CD1c-positive myeloid dendritic cell (primary cell): ENCODE measurements at regions not wholly inside any gene's neighbourhood (a gene's known extent, or its start where the extent isn't known, plus 50 kb on each side); places are given as distances from the start of the nearest gene placed in this dataset.

Experiments used
- DNase-seq: peaks from one replicate; pipeline ENCODE4 v3.0.0-alpha.2; 2016; ENCODE audit errors: extremely low spot score

DNA sequence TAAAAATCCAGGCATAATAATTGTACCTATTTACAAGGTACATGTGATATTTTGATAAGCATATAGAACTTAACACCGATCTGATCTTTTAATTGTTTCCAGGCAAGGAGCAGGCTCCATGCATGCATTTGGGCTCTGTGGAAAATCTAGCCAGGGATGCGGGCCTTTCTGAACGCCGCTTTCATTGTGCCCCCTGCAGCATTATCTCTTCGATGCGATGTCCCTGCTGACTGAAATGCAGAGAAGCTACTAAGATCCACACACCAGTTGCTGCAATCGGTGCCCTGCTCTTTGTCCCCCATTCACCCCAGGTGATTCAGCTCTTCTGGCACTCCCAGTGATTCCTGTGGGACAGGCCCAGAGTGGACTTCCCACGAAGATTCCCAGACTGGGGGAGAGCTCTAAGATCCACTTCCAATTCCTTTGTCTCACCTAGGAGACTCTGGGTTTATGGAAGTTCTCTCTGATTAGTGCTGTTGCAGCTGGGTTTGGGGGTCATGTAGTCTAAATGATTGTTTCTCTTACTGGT, 254.3 kb upstream of the AGA start:
- no peak for DNase-seq

DNA sequence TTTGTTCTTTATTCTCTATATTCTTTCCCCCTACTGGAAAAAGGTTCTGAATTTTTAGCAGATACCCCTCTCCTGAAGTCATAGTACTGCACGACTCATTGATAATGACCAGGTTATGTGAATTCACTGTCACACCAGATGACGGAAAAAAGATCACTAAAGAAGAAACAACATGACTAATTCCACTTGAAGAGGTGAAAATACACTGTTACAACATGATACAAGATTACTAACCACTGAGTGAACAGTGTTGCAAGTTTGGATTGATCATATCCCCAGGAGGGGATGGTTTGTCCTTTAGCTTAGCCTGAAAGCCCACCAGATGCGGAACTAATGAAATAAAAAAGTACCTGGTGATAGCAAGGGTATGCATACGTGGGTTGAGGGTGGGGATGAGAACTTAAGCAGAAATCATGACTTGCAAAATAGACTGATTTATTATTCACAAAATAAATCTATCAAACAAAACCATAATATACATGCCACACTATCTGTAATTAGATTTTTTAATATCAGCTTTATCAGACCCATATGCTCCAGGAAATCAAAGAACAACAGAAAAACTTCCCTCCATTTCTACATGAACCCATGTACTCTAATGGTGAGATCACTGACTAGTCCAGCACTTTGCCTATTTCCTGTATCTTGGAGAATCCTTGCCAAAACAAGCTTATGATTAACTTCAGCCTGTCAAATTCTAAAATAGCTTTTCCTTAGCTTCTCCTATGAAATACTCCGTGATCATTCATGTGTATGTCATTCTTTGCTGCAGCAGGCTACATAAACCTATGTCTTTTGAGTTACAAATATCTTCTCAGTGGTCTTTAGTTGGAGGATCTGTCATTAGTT, 257.4 kb upstream of the AGA start:
- DNase-seq, result no peak

DNA sequence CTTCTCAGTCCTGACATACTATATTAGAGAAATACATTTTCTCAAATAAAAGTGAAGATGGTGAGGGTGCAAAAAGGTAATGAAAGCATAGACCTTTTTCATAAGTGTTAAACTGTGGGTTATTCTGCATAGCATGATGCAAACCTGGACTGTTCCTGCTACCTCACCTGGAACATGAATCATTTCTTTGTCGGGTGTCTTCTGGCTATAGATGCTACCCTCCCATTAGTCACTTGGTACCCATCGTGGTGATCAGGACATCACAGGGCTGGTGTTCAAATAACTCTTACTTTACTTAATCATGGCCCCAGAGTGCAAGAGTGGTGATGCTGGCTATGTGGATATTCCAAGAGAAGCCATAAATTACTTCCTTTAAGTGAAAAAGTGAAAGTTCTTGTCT, 264.7 kb upstream of the AGA start:
- no peak for DNase-seq

DNA sequence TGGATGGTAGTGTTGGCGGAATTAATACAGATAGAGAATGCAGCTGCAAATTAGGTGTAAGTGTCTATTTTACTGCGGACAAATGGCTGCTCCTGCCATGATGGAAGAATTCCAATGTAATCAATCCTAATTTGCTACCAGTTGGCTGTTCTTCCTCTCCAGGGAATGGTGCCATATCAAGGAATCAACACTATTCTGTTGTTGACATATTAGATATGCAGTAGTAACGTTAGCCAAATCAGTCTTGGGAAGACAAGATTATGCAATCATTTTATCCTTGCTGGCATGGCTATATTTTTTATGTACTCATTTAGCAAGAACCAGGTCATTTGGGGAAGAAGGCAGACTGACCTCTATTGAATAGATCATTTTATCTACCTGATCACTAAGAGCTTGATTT, 271.2 kb upstream of the AGA start:
- no peak for DNase-seq

DNA sequence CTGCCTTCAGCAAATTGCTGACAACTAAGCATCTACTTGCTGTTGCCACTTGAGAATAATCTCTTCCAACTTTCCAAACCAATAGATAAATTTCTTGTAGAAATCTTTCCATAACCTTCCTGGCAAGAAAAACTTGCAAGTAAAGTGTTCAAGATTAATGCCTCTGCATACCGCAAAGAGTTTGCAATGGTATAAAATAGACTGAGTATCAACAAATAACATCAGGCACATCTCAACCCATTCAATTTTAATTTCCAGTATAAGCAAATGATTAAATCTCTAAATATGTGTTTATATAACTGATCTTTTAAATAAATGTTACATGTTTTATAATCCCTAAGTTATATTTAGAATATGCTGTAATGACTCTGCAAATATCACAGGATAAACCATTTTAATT, 275.2 kb upstream of the AGA start:
- no peak for DNase-seq

DNA sequence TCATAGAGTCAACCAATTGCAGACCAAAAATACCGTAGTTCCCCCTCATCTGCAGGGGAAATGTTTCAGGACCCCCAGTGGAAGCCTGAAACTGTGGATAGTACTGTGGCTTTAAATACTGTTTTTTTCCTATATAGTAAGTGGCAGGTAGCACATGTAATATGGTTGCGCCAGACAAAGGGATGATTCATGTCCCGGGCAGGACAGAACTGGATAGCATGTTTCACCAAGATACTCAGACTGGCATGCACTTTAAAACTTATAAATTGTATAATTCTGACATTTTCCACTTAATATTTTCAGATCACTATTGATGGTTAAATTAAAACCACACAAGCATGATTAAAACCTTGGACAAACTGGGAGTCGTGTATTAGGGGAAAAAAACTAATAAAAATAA, 276.3 kb upstream of the AGA start:
- DNase-seq, result no peak

DNA sequence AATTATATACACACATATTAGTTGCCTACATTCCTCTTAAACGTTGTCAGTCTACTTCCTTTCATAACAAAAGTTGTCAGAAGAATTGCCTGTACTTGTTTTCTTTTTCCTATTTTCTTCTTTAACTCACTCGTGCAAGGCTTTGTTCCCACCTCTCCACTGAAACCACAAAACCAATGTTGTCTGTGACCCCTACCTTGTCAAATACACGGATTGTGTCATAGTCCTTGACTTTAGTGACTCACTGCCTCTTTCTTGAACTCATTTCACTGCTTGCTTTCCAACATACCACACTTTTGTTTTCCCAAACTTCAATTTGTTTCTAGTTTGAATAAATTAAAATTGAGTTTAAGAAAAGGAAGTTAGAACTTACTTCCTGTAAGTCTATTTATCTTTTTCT, 283.9 kb upstream of the AGA start:
- DNase-seq, result no peak

DNA sequence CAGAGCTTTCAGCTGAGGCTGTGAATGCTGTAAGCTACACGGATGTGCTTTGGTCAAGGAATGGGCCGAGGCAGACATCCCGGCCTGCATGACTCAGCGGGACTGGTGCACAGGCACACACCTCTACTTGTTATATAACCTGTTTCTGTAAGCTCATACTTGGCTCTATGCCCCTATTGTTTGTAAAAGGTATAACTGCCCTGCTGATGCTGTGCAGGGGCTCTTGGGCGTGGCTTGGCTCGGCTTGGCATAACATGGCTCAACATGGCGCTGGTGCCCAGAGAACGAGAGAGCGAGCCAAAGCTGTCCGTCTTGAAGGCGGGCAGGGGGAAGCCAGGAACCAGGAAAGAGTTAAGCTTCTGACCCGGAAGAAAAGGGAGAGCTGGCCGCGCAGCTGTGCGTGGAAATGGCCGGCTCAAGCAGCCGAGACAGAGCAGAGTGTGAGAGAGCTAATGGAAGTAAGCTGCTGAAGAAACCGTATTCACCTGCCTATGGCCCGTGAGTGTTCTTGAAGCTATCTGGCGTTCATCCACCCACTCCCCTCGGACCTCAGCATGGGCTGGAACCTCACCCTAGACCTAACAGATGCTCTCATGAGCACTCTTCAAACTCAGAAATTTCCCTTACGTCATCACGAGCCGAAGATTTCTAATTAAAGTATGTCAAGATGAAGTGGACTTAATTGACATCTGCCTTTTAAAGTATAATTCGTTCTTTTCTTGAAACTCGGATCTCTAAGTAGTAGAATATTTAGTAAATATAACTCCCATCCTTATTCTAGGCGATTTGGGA, 286.3 kb upstream of the AGA start:
- no peak for DNase-seq

DNA sequence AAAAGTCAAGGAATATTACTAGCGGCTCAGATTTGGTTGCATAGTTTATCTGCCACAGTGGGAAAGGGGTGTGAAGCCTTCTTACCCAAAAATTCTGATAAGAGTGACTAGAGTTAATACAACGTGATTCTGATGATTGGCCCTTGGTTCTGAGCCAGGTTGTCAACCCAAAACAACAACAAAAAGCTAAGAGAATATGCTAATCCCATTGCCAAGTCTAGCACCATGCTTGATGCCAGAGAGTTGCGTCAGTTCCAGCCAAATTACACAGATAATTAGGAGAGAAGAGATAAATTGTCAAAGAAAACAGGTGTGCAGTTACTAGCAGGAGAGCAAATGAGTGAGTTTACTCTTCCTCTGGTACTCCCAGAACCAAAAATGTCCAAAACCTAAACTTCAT, 287.4 kb upstream of the AGA start:
- no peak for DNase-seq

DNA sequence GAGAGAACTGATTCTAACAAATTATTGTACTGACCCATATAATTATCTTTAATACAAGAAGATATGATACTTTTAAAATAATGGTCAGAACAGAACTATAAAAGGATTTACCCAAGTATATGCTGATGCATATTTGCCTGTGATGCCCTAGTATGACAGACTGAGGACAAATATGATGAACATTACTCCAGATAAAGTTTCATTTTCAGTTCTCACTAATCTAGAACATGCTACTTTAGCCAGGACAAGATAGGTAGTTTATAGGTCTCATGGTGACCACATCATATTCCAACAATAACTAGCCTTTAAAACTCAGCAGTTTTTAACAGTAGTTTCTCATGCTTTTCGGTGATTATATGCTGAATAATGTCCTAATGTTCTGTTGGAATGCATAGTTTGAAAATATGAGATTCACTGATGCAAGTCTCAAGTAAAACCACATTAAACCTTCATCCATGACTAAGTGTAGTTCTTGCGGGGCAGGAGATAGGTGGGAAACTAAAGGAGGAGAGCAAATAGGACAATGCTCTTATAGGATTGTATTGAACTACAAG, 295.2 kb upstream of the AGA start:
- DNase-seq, result no peak

DNA sequence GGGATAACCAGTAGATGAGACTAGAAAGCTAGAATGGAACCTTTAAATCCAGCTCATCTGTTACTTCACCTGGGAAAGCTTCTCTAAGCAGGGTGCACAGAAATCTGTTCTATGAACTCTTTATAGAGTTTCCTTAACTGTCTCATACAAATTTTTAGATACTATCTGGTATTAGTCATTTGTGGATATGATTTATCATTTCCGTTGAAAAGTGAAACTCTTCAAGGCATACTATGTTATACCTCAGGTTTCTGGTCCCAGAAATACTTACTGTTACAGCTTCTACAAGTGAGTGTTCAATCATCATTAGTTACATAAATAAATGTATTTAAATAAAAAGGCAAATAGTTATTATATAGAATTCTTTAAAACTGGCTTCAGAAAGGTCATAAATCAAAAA, 298.3 kb upstream of the AGA start:
- no peak for DNase-seq

DNA sequence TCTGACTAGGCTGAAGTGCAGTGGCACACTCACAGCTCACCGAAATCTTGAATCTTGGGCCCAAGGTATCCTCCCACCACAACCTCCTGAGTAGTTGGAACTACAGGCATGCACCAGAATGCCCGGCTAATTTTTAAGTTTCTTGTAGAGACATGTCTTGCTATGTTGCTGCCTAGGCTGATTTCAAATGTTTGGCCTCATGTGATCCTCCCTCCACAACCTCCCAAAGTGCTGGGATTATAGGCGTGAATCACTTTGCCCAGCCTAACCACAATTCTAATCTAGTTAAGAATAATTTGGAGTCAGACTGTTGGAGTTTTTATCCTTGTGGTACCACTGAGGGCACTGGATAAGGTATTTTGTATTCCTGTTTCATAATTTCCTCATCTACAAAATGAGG, 317.5 kb upstream of the AGA start:
- DNase-seq, result no peak

DNA sequence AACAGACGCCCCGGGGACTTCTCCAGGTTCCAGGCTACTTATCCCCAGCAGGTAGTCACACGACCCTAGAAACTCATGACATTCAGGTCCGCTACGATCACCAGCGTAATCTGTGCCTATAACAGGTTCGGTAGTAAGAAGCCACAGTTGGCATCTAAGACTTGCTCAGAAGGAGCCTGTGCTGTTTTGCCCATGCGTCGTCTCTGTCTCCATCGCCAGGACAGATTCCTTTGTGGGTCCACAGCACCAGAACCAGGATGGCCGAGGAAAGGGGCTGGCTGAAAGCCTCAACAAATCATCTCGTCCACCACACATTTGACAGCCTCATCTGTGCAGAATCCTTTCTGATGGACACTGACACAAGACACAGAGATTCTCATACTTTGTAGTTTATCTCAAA, 319.5 kb upstream of the AGA start:
- no peak for DNase-seq

DNA sequence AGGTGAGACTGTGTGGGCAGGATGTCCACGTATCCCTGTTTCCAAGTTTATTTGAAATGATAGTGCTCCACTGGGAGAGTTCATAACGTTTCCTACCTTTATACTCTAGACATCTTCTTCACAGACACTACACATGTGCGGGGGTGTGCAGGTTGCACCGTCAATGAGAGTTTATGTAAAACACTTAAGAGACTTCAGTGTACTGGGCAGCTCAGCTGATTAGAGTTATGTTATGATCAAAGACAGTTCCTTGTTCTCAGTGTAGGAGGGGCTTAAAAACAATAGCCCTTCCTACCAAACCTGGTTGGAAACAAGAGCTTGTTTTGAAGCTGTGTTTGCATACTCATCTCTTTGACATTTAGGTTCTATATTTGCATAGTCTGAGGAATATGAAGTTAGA, 326.9 kb upstream of the AGA start:
- DNase-seq, result no peak

DNA sequence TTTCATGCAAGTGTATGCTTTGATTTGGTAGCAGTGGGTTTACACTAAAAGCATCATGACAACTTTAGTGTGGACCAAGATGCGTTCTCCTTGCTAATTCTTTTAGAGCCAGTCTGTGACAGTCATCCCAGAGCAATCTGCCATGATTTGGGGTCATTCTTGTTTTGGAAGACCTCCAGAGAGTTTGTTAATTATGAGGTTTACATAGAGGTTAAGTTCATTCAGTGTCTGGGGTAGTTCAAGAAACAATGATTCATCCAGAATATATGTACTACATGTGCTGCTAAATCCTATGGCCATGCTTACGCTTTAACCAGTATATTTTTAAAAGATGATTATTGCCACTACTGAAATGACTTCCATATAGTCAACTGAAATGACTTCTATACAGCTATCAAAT, 328.5 kb upstream of the AGA start:
- no peak for DNase-seq

DNA sequence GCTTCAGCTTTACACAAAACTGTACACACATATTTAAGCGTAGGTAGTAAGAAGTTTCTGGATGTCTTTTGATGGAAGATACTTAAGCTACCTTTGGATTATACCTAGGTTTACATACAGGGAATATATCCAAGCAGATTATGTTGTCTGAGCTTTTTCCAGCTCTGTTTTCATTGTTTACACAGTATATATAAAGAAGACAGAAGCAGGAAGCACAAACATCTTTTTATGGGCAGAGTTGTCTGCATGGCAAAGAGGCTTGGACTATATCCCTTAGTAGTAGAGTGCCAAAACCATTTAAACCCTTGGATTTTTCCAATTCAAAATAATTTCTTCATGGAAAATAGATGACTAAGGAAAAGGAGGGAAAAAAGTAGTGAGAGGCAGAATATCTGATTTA, 329.4 kb upstream of the AGA start:
- no peak for DNase-seq

DNA sequence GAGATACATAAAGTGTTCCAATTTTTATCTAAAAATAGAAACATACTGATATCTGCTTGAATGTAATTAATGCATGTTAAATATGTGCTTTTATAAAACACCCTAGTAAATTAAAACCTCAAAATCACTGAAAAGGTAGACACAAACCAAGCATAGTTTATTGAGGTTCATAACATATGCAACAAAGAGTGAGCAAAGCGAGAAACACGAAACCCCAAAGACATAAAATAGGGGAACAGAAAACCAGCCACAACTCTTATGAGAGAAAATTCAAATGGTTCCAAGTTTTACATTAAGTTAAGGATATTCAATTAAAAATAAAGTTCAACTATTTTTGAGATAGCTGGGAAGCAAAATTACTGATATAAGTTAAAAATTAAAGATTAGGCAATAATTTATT, 336.4 kb upstream of the AGA start:
- no peak for DNase-seq

DNA sequence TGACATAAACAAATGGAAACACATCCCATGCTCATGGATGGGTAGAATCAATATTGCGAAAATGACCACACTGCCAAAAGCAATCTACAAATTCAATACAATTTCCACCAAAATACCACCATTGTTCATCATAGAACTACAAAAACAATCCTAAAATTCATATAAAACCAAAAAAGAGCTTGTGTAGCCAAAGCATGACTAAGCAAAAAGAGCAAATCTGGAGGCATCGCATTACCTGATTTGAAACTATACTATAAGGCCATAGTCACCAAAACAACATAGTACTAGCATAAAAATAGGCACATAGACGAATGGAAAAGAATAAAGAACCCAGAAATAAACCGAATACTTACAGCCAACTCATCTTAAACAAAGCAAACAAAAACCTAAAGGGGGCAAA, 342.8 kb upstream of the AGA start:
- no peak for DNase-seq

DNA sequence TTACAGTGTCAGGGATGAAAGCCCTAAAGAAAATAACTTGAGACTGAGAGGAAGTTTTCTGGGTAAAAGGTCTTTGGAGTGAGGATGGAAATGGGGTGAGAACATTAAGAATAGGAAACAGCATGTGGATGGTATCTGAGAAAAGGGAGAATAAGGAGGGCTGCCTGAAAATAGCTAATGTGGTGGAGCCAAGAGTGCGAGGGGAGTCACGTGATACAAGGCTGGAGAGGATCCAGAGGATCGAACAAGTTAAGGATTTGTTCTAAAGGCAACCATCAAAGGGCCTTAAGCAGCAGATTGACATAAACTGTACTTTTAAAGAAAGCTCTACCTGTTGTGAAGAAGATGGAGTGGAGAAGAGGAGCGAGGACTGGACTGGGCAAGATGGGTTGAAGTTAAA, 347.4 kb upstream of the AGA start:
- DNase-seq, result no peak

DNA sequence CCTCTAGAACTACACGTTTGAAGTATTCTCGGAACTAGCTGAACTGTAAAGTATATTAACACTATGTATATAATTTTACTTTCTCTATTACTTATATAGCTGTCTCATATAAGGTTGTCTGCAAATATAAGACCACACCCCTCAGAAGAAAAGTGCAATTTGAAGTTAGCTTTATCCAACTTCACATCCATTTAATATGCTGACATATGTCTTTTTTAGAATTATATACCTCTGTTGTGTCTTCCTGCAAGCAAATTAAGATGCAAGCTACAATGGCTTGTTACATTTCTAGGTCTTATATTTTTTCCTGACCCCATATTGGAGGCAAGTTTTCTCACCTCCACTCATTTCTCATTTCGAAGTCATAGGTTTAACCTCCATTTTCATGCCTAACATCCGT, 349.0 kb upstream of the AGA start:
- no peak for DNase-seq

DNA sequence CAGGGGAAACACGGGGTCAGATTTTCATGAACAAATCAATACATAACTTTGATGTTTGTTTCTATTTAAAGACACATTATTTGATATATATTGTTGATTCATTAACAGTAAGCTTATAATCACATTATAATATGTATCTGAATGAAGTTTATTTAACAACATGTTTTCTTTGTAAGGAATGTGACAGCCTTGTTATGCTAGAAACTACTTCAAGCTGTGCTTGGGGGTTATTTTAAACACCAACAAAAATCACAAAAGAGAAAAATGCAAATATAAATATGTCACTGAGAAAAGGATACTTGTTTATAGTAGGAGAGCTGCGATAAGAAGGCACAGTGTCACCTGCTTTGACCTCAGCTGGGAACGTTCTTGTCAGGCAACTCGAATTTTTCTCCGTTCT, 354.6 kb upstream of the AGA start:
- no peak for DNase-seq

DNA sequence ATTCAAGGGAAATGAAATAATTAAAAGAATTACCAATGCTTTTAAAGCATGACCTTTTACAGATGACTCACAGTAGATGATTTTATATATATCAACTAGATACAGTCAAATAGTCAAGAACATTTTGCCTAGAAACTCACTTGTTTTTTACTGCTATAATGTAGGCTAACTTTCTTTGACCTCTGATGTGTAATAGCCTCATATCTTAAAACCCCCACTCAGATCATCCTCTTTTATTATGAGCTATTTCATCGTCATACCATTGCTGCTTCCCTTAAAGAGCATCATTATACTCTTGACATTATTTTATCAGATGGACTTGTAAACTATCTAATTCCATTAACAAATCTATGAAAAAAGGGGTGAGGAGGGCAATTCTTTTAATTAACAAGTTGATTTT, 355.9 kb upstream of the AGA start:
- DNase-seq, result no peak

DNA sequence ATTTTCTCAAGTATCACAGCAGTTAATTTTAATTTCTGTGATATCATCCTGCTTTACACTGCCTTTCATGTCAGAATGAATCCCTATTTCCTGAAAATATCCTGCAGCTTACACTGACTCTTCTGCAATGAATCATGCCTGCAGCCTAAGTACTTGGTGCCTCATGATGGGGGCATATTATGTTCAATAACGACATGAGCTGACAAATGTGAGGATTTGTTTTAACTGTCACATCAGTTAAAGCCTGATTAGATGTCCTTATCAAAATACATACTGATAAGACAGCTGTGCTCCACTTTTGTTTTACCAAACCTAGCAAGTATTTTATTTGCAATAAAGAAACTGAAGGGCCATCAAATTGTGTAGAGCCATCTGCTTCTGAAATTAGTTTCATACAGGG, 359.9 kb upstream of the AGA start:
- no peak for DNase-seq
